ENCODE measurements at regions not wholly inside any gene's neighbourhood (a gene's known extent, or its start where the extent isn't known, plus 50 kb on each side); places are given as distances from the start of the nearest gene placed in this dataset.

GRCh38 chr5:54676481-54677340 is 159.2 kb downstream of the SNX18 start:
- Histone ChIP-seq H3K4me1 (peaks cover 0 to 28% (median 6%) of the 10 kb centered on the region in 4 donors), H3K36me3 (no peaks in the 10 kb centered on the region), H3K4me3 (no peak overlapping the region), H3K27me3 (no peaks in the 10 kb centered on the region), H3K27ac (peak overlapping the region in 2 of 4 donors; percentile 8 to 42), H3K9me3 (no peaks in the 10 kb centered on the region)
- no peak for TF ChIP-seq CTCF (IDR thresholded peaks at IDR 0.05)
- TF ChIP-seq POLR2AphosphoS5 (IDR thresholded peaks at IDR 0.05), result no peak
- TF ChIP-seq POLR2A (IDR thresholded peaks at IDR 0.05), result no peak
- no peak for TF ChIP-seq EP300 (IDR thresholded peaks at IDR 0.05)
- no peak for DNase-seq
- WGBS, 2 donors, result 56 to 65% methylated on average over 3 of the region's 3 CpGs
- intact Hi-C loops (cut with DNase I), result no loop called here

GRCh38 chr5:54673523-54674225 is 156.1 kb downstream of the SNX18 start:
- H3K9me3 ChIP-seq, result no peaks in the 10 kb centered on the region
- H3K36me3 ChIP-seq, result no peaks in the 10 kb centered on the region
- no peak overlapping the region for H3K27ac ChIP-seq
- H3K4me1 ChIP-seq, result peaks cover 0 to 47% (median 14%) of the 10 kb centered on the region in 4 donors
- intact Hi-C loops (cut with DNase I), result no loop called here
- no peak for TF ChIP-seq CTCF (IDR thresholded peaks at IDR 0.05)
- TF ChIP-seq POLR2AphosphoS5 (IDR thresholded peaks at IDR 0.05), result peak in 1 of 4 donors; percentile 19
- WGBS, 2 donors, result 65 to 72% methylated on average over 4 of the region's 4 CpGs
- H3K4me3 ChIP-seq, result no peak overlapping the region
- no peaks in the 10 kb centered on the region for H3K27me3 ChIP-seq
- DNase-seq, result peak; percentile 81

- TF ChIP-seq POLR2A (IDR thresholded peaks at IDR 0.05) (no peak), CTCF (IDR thresholded peaks at IDR 0.05) (no peak), POLR2AphosphoS5 (IDR thresholded peaks at IDR 0.05) (no peak), EP300 (IDR thresholded peaks at IDR 0.05) (no peak)
- H3K36me3 ChIP-seq, result no peaks in the 10 kb centered on the region
- no peak overlapping the region for H3K27ac ChIP-seq
- intact Hi-C loops (cut with DNase I), result no loop called here
- H3K9me3 ChIP-seq, result no peaks in the 10 kb centered on the region
- DNase-seq, result no peak
- H3K27me3 ChIP-seq, result no peaks in the 10 kb centered on the region
- peaks cover 0 to 47% (median 14%) of the 10 kb centered on the region in 4 donors for H3K4me1 ChIP-seq
- H3K4me3 ChIP-seq, result no peak overlapping the region
These were observed 155.3 kb downstream of the SNX18 start for GRCh38 chr5:54672871-54673270.

- no peak for DNase-seq
- no peak for TF ChIP-seq CTCF (IDR thresholded peaks at IDR 0.05)
- no peak for TF ChIP-seq EP300 (IDR thresholded peaks at IDR 0.05)
- no peak for TF ChIP-seq POLR2A (IDR thresholded peaks at IDR 0.05)
- 59 to 76% methylated on average over 2 of the region's 2 CpGs for WGBS, 2 donors
- H3K27me3 ChIP-seq, result no peaks in the 10 kb centered on the region
- H3K36me3 ChIP-seq, result no peaks in the 10 kb centered on the region
- H3K4me3 ChIP-seq, result no peak overlapping the region
- peak overlapping the region in 3 of 4 donors; percentile 21 to 54 (median 48) for H3K27ac ChIP-seq
- H3K4me1 ChIP-seq, result peaks cover 0 to 42% (median 14%) of the 10 kb centered on the region in 4 donors
- intact Hi-C loops (cut with DNase I), result no loop called here
- H3K9me3 ChIP-seq, result peaks cover 0 to 2% (median 0%) of the 10 kb centered on the region in 4 donors
These were observed 154.1 kb downstream of the SNX18 start for GRCh38 chr5:54671681-54672080.
